Central memory CD8-positive, alpha-beta T cell (primary cell): ENCODE measurements at regions not wholly inside any gene's neighbourhood (a gene's known extent, or its start where the extent isn't known, plus 50 kb on each side); places are given as distances from the start of the nearest gene placed in this dataset.
"Not testable (repeated sequence)": the region's sequence is repeated elsewhere in the genome, so short reads cannot be mapped to it uniquely, and the experiment has no call there.

Experiments used
- ATAC-seq: fragments of 150-1000 bp; cut with Tn5 transposase; replicated peaks from 2 replicates; pipeline ENCODE4 v1.10.0; 2022; ENCODE audit warnings: mild to moderate bottlenecking, moderate FRiP score, moderate number of reproducible peaks; ENCODE audit not compliant: poor library complexity, severe bottlenecking; ENCODE audit errors: extremely low read depth
- DNase-seq, 2 donors: peaks; one replicate each; pipeline ENCODE4 v3.0.0; 2021; ENCODE audit warnings: low spot score in 2 of 2
- H3K27ac Mint-ChIP-seq: one replicate; pipeline ENCODE4 v1.8.0; 2022; ENCODE audit warnings: low read depth, mild to moderate bottlenecking, moderate library complexity, mixed read lengths
- H3K27me3 Mint-ChIP-seq: one replicate; pipeline ENCODE4 v1.8.0; 2022; ENCODE audit warnings: mixed read lengths
- H3K36me3 Mint-ChIP-seq: one replicate; pipeline ENCODE4 v1.8.0; 2022; ENCODE audit warnings: mild to moderate bottlenecking, moderate library complexity, mixed read lengths; ENCODE audit not compliant: insufficient read depth
- H3K4me1 Mint-ChIP-seq: one replicate; pipeline ENCODE4 v1.8.0; 2022; ENCODE audit warnings: mixed read lengths
- H3K4me3 Mint-ChIP-seq: one replicate; pipeline ENCODE4 v1.8.0; 2022; ENCODE audit warnings: mild to moderate bottlenecking, moderate library complexity, mixed read lengths
- H3K9me3 Mint-ChIP-seq: one replicate; pipeline ENCODE4 v1.8.0; 2022; ENCODE audit warnings: mixed read lengths

DNA sequence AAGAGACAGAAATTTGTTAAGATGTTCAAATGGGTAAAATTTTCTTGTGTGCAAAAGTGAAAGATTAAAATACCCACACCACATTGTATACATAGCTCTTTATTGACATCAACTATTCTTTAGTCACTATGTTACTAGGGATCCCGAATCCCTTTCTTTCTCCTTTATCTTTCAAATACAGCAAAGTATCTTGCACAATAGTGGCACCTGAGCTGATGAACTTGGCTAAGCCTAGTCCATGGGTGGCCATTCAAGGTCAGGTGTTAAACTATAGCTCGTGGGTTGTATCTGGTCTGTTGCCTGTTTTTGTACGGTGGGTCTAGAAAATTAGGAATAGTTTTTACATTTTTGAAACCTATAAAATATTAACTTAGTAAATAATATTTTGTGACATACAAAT lies 210.9 kb downstream of the SLITRK6 start:
- no peaks in the 10 kb centered on the region for H3K4me1 Mint-ChIP-seq
- H3K9me3 Mint-ChIP-seq: peaks cover 12% of the 10 kb centered on the region
- no peak overlapping the region for H3K27ac Mint-ChIP-seq
- no peak overlapping the region for H3K4me3 Mint-ChIP-seq
- H3K27me3 Mint-ChIP-seq: no peaks in the 10 kb centered on the region
- peaks cover 2% of the 10 kb centered on the region for H3K36me3 Mint-ChIP-seq
- ATAC-seq: no peak
- no peak for DNase-seq

DNA sequence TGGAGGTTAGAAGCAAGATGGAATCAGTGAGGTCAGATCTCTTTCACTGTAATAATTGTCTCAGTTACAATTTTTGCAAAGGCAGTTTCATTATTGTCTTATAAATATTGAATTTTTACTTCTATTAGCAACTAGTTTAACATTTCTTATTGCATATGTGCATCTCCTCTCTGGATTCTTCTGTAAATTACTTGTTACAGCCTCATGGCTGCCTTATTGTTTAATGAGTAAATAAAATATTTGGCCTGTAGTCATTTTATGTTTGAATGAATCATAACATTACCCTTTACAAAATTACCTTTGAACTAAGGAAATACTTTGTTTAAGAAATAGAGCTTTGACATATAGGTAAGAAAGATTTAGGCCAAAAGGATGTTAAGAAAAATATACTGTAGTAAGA lies 212.4 kb downstream of the SLITRK6 start:
- H3K36me3 Mint-ChIP-seq: peaks cover 2% of the 10 kb centered on the region
- H3K9me3 Mint-ChIP-seq: peaks cover 12% of the 10 kb centered on the region
- no peaks in the 10 kb centered on the region for H3K4me1 Mint-ChIP-seq
- no peak for DNase-seq
- H3K4me3 Mint-ChIP-seq: no peak overlapping the region
- H3K27ac Mint-ChIP-seq: no peak overlapping the region
- no peaks in the 10 kb centered on the region for H3K27me3 Mint-ChIP-seq
- ATAC-seq: no peak

DNA sequence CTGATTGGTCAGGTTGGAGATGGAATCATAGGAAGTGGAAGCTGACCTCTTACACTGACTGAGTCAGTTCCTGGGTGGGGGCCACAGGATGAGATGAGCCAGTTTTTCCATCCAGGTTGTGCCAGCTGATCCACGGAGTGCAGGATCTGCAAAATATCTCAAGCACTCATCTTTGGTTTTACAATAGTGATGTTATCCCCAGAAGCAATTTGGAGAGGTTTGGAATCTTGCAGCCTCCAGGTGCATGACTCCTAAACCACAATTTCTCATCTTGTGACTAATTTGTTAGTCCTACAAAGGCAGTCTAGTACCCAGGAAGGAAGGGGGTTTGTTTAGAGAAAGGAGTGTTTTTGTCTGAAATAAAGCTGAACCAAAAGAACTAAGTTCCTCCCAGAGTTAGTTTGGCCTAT lies 212.8 kb downstream of the SLITRK6 start:
- H3K36me3 Mint-ChIP-seq: peaks cover 2% of the 10 kb centered on the region
- peaks cover 12% of the 10 kb centered on the region for H3K9me3 Mint-ChIP-seq
- no peak for DNase-seq
- no peak overlapping the region for H3K4me3 Mint-ChIP-seq
- no peak overlapping the region for H3K27ac Mint-ChIP-seq
- H3K4me1 Mint-ChIP-seq: no peaks in the 10 kb centered on the region
- ATAC-seq: no peak
- H3K27me3 Mint-ChIP-seq: no peaks in the 10 kb centered on the region

DNA sequence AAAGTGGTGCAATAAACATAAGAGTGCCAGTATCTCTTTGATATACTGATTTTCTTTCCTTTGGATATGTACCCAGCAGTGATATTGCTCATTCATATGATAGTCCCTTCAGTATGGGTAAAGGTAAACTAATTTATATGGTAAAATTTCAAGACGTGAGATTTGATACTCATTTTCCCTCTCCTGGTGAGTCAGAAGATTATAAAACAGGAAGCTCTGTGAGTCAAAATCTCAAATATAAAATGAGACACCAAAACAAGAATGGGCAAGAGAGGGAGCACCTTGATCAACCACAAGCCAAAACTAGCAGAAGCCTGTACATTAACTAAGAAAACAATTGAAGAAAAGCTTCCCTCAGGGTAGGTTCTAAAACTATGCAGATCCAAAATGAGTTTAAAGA lies 216.3 kb downstream of the SLITRK6 start:
- Mint-ChIP-seq H3K4me3 (no peak overlapping the region), H3K4me1 (no peaks in the 10 kb centered on the region), H3K27me3 (no peaks in the 10 kb centered on the region), H3K9me3 (peaks cover 12% of the 10 kb centered on the region), H3K27ac (no peak overlapping the region), H3K36me3 (no peaks in the 10 kb centered on the region)
- ATAC-seq (no peak), DNase-seq (no peak)

DNA sequence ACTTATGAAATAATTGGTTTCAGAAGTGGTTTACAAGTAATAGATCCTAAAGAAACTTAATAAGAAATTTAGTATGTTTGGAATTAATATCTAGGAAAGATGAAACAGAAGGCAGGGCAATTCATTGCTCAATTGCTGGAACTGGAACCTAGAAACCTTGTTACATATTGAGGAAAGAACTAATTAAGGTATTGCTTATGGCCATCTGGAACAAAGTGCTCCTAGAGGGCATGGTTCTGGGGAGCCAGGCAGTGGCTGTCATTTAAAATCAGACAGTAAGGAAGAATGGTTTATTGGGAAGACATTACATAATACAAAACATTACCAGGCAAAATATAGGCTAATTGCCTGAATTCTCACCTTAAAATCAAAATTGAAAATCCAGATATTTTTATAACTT lies 224.1 kb downstream of the SLITRK6 start:
- ATAC-seq (no peak), DNase-seq (no peak)
- Mint-ChIP-seq H3K4me1 (no peaks in the 10 kb centered on the region), H3K27me3 (no peaks in the 10 kb centered on the region), H3K9me3 (peaks cover 7% of the 10 kb centered on the region), H3K36me3 (no peaks in the 10 kb centered on the region), H3K27ac (no peak overlapping the region), H3K4me3 (no peak overlapping the region)

DNA sequence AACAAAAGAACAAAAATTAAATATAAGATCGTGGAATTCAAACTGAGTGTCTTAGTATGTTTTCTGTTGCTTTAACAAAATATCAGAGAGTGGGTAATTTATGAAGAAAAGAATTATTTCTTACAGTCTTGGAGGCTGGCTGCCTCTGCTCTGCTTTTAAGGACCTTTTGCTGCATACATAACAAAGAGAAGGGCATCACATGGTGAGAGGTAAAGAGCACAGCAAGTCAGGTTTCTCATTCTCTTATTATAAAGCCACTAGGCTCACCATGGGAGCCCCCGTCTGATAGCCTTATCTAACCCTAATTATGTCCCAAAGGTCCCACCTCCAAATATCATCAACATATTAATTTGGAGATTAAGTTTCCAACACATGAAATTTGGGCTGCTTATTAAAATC lies 231.3 kb downstream of the SLITRK6 start:
- no peak overlapping the region for H3K4me3 Mint-ChIP-seq
- H3K4me1 Mint-ChIP-seq: no peaks in the 10 kb centered on the region
- peaks cover 7% of the 10 kb centered on the region for H3K9me3 Mint-ChIP-seq
- DNase-seq: no peak
- ATAC-seq: no peak
- no peaks in the 10 kb centered on the region for H3K27me3 Mint-ChIP-seq
- H3K27ac Mint-ChIP-seq: no peak overlapping the region
- H3K36me3 Mint-ChIP-seq: no peaks in the 10 kb centered on the region

DNA sequence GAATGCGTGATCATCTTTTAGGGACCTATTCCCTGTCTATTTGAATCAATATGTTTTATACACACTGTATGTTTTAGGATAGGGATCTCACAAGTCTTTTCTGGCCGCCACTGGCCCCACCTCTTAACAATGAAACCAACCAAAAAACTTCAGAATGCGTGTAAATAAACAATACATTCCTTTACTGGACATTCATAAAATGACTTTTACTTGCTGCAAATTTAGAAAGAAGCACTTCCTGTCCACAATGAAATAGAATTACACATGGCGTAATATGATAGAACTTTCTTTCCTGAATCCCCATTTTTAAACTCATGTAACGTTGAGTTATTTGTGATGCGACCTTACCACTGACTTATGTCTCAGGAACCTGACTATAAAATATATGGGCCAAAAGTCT lies 233.6 kb downstream of the SLITRK6 start:
- no peak for DNase-seq
- no peak overlapping the region for H3K4me3 Mint-ChIP-seq

DNA sequence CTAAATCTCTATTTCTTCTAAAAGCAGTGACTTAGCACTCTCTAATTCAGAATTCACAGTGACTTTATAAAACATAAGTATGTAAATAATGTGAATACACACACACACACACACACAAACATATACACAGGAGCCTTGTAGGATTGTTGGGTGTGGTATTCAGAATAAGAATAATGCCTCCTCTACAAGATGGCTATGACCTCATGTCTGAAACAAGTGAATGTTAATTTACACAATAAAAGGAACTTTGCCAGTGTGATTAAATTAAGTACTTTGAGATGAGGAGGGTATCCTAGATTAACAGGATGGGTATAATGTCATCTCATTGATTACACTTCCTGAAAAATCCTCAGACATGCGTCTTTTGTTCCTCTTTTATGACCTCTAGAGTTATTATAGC lies 234.6 kb downstream of the SLITRK6 start:
- no peak for DNase-seq
- ATAC-seq: no peak
- no peaks in the 10 kb centered on the region for H3K4me1 Mint-ChIP-seq
- H3K27ac Mint-ChIP-seq: no peak overlapping the region
- no peak overlapping the region for H3K4me3 Mint-ChIP-seq
- peaks cover 12% of the 10 kb centered on the region for H3K9me3 Mint-ChIP-seq
- no peaks in the 10 kb centered on the region for H3K27me3 Mint-ChIP-seq
- H3K36me3 Mint-ChIP-seq: no peaks in the 10 kb centered on the region

More for the DNA sequence above, 233.6 kb downstream of the SLITRK6 start:
- H3K36me3 Mint-ChIP-seq: no peaks in the 10 kb centered on the region
- no peak overlapping the region for H3K27ac Mint-ChIP-seq
- ATAC-seq: no peak
- peaks cover 11% of the 10 kb centered on the region for H3K9me3 Mint-ChIP-seq
- H3K27me3 Mint-ChIP-seq: no peaks in the 10 kb centered on the region
- H3K4me1 Mint-ChIP-seq: no peaks in the 10 kb centered on the region

DNA sequence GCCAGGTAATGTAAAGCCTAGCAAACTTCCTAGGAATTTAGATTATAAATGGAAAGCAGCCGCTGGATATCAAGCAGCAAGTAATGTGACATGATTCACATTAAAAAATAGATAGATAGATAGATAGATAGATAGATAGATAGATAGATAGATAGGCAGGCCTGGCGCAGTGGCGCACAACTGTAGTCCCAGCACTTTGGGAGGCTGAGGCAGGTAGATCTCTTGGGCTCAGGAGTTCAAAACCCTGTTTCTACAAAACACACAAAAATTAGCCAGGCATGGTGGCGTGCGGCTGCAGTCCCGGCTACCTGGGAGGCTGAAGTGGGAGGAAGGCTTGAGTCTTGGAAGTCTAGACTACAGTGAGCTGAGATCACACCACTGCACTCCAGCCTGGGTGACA lies 236.9 kb downstream of the SLITRK6 start:
- no peak for ATAC-seq
- Mint-ChIP-seq H3K27me3 (no peaks in the 10 kb centered on the region), H3K4me3 (no peak overlapping the region), H3K27ac (no peak overlapping the region), H3K36me3 (no peaks in the 10 kb centered on the region), H3K4me1 (no peaks in the 10 kb centered on the region), H3K9me3 (peaks cover 12% of the 10 kb centered on the region)
- DNase-seq: no peak

DNA sequence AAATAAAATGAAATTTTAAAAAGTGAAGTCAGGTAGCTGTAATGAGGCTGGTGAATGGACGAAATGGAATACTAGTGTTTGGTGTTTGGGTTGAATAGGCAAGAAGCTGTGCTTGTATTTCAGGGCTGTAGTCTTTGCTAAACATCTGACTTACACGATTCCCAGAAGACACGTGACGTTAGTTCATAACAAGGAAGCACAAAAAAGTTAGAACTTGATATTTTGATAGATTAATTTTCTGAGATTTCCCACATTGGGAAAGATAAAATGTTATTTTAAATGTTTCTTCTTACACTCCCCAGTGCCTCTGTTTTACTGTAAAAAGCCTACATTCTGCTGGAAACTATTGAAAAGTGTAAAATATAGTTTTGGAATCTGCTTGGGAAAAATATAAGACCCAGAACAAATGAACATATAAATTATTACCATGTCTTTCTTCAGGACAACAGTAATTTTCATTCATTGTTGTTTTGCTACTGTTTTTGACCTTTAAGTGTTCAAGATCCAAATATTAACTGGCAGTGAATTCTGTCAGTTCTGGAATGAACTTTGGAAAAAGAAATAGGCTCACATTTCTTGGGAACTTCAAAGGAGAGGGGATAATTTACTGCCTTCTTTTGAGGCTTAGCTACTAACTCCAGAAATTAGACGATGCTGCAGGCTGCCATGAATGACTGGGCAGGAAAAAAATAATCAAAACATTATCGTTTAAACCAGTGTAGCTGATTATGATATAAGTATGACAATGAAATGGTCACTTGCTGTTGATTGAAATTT lies 241.3 kb downstream of the SLITRK6 start:
- H3K36me3 Mint-ChIP-seq: no peaks in the 10 kb centered on the region
- ATAC-seq (no peak), DNase-seq (no peak)
- no peaks in the 10 kb centered on the region for H3K4me1 Mint-ChIP-seq
- H3K4me3 Mint-ChIP-seq: no peak overlapping the region
- peaks cover 18% of the 10 kb centered on the region for H3K9me3 Mint-ChIP-seq
- no peak overlapping the region for H3K27ac Mint-ChIP-seq
- H3K27me3 Mint-ChIP-seq: no peaks in the 10 kb centered on the region

DNA sequence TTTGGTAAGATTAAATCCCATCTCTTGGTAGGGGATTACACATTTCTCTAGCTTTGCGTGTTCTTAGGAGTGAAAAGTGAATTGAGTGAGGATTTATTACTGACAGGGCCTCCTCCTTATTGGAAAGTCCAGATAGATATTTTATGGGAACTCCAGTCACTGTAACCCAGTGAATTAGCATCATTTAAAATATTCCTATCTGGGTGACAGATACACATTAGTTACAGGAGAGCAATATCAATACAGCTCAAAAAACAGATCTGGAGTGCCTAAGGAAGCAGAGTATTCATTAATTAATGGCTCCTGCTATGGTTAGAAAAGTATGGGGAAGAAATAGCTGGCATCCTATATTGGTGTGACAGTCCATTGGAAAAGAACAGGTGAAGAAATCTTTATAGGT lies 248.2 kb downstream of the SLITRK6 start:
- Mint-ChIP-seq H3K9me3 (peaks cover 16% of the 10 kb centered on the region), H3K27ac (no peak overlapping the region), H3K4me3 (no peak overlapping the region), H3K27me3 (no peaks in the 10 kb centered on the region), H3K4me1 (no peaks in the 10 kb centered on the region), H3K36me3 (no peaks in the 10 kb centered on the region)
- ATAC-seq (no peak), DNase-seq (no peak)

DNA sequence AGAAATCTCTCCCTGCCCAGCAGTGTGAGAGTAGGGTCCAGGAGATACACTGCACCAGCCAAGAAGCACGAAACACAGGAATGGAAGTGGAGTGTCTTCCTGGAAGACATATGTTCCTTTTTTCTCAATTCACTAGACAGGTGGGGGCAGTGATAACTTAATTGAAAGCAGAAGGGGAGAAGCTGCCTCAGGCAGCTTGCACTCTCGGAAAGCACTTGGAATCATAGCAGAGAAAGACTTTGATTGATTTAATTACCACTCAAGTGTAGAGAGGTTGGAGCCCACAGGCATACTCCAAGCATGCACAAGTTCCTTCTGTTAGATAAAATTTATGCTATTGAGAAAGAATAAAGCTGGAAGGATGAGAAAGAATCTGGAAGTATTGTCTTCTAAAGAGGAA lies 249.4 kb downstream of the SLITRK6 start:
- Mint-ChIP-seq H3K9me3 (peaks cover 19% of the 10 kb centered on the region), H3K4me1 (no peaks in the 10 kb centered on the region), H3K27ac (no peak overlapping the region), H3K36me3 (no peaks in the 10 kb centered on the region), H3K4me3 (no peak overlapping the region), H3K27me3 (no peaks in the 10 kb centered on the region)
- DNase-seq: no peak
- ATAC-seq: no peak

DNA sequence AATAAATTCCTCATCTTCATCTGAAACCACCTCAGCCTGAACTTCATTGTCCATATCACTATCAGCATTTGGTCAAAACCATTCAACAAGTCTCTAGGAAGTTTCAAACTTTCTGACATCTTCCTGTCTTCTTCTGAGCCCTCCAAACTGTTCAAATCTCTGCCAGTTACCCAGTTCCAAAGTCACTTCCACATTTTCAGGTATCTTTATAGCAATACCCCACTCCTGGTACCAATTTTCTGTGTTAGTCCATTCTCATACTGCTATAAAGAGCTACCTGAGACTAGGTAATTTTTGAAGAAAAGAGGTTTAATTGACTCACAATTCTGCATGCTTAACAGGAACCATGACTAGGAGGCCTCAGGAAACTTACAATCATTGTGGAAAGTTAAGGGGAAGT lies 250.4 kb downstream of the SLITRK6 start:
- not testable (repeated sequence) for H3K27ac Mint-ChIP-seq, H3K27me3 Mint-ChIP-seq, H3K36me3 Mint-ChIP-seq, H3K4me1 Mint-ChIP-seq, DNase-seq, H3K4me3 Mint-ChIP-seq, ATAC-seq
- H3K9me3 Mint-ChIP-seq: peaks cover 22% of the 10 kb centered on the region
